ENCODE measurements at regions not wholly inside any gene's neighbourhood (a gene's known extent, or its start where the extent isn't known, plus 50 kb on each side); places are given as distances from the start of the nearest gene placed in this dataset.

DNA sequence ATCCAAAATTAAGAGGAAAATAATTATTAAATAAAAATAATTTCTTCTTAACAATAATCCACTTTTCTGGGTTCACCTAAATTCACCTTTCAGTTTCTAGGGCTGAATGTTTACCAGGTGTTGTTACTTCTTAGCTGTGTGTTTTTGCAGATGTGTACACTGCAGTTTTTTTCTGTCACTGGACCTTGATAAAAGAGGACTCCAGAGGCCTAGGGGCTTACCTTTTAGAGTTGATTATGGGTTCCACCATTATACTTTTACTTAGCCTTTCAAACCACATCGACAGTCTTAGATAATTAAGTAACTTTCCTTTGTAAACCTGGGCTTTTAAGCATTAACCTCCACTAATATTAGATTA, 766.5 kb downstream of the BCKDHB start:
- in situ Hi-C loops (cut with HindIII; ENCODE audit: low pct_unique_long_range_greater_than_20kb, low sequenced_read_pairs) (no loop called here), intact Hi-C loops (cut with micrococcal nuclease; ENCODE audit: unreplicated experiment) (no loop called here)
- H3K36me3 ChIP-seq (ENCODE audit: control insufficient read depth, insufficient read depth, low read length) = no peaks in the 10 kb centered on the region
- CTCF ChIA-PET = no interaction called here
- no peak overlapping the region for H3K4me3 ChIP-seq (ENCODE audit: low read depth in 2 of 2, low read length in 2 of 2)
- BruUV-seq (replicated peaks) = no TSS peak
- no peaks in the 10 kb centered on the region for H3K4me1 ChIP-seq (ENCODE audit: control insufficient read depth, insufficient read depth, low read length)
- H3K9me3 ChIP-seq (ENCODE audit: control insufficient read depth, insufficient read depth, low read depth, low read length) = no peaks in the 10 kb centered on the region
- no peaks in the 10 kb centered on the region for H3K27me3 ChIP-seq (ENCODE audit: control insufficient read depth, insufficient read depth, low read length)
- DNase-seq (ENCODE audit: low read depth, low spot score) (no peak), ATAC-seq (no peak)
- TF ChIP-seq CTCF (IDR thresholded peaks at IDR 0.05) (no peak), POLR2AphosphoS5 (IDR thresholded peaks at IDR 0.05; ENCODE audit: low read depth, low read length) (no peak), SIN3A (IDR thresholded peaks at IDR 0.05; ENCODE audit: borderline replicate concordance, insufficient read depth, low read depth, low read length) (no peak), TCF7L2 (IDR thresholded peaks at IDR 0.05; ENCODE audit: low read depth, low read length) (no peak), REST (IDR thresholded peaks at IDR 0.05; ENCODE audit: insufficient read depth in 1 of 2, low read depth in 2 of 2, low read length in 1 of 2) (no peak)
- H3K27ac ChIP-seq (ENCODE audit: low read length) = no peak overlapping the region
- POLR2A ChIA-PET = no interaction called here

DNA sequence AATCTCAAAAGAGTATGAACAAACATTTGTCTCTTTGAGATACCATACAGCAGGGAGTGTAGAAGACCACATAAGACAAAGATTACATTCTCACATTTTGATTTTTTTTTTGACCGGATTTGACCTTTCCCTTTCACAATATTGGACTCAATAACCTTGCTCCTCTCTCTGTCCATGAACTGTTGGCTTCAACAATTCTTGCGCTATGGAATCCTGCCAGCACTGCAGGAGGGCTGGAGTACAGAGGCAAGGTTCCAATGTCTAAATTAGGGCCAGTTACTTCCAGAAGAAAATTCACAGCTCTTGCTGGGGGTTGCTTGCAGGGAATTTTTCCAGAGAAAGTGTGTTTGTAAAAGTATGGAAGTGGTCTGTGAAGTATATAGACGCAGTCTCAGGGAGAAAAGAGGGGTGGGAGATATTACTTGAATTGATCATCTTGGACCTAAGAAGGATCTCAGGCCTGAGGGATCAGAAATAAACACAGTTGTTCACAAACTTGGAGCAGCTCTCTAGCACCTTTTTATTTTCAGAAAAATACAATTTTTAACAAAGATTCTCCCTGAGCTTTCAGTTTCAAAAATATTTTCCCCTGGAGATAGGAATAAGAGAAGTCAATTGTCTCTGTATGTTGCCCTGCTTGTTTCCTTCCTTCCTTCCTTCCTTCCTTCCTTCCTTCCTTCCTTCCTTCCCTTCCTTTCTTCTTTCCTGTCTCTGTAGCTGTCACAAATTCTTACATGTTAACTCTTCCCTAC, 765.9 kb downstream of the BCKDHB start:
- intact Hi-C loops (cut with micrococcal nuclease; ENCODE audit: unreplicated experiment) (no loop called here), in situ Hi-C loops (cut with HindIII; ENCODE audit: low pct_unique_long_range_greater_than_20kb, low sequenced_read_pairs) (no loop called here)
- ChIA-PET CTCF (no interaction called here), POLR2A (no interaction called here)
- no peaks in the 10 kb centered on the region for H3K9me3 ChIP-seq (ENCODE audit: control insufficient read depth, insufficient read depth, low read depth, low read length)
- no peaks in the 10 kb centered on the region for H3K36me3 ChIP-seq (ENCODE audit: control insufficient read depth, insufficient read depth, low read length)
- no peaks in the 10 kb centered on the region for H3K27me3 ChIP-seq (ENCODE audit: control insufficient read depth, insufficient read depth, low read length)
- no peak for TF ChIP-seq SIN3A (IDR thresholded peaks at IDR 0.05; ENCODE audit: borderline replicate concordance, insufficient read depth, low read depth, low read length)
- TF ChIP-seq REST (IDR thresholded peaks at IDR 0.05; ENCODE audit: insufficient read depth in 1 of 2, low read depth in 2 of 2, low read length in 1 of 2) = no peak
- no peak for TF ChIP-seq CTCF (IDR thresholded peaks at IDR 0.05)
- no peak for TF ChIP-seq POLR2AphosphoS5 (IDR thresholded peaks at IDR 0.05; ENCODE audit: low read depth, low read length)
- no peak for TF ChIP-seq TCF7L2 (IDR thresholded peaks at IDR 0.05; ENCODE audit: low read depth, low read length)
- no peak overlapping the region for H3K27ac ChIP-seq (ENCODE audit: low read length)
- no peaks in the 10 kb centered on the region for H3K4me1 ChIP-seq (ENCODE audit: control insufficient read depth, insufficient read depth, low read length)
- DNase-seq (ENCODE audit: low read depth, low spot score) (no peak), ATAC-seq (no peak)
- no peak overlapping the region for H3K4me3 ChIP-seq (ENCODE audit: low read depth in 2 of 2, low read length in 2 of 2)
- BruUV-seq (replicated peaks) = no TSS peak
